GM21825 (cell line): ENCODE measurements at regions not wholly inside any gene's neighbourhood (a gene's known extent, or its start where the extent isn't known, plus 50 kb on each side); places are given as distances from the start of the nearest gene placed in this dataset.

Experiments
- ATAC-seq: cut with Tn5 transposase; IDR thresholded peaks from one replicate; pipeline ENCODE4 v1.9.1; 2021; ENCODE audit warnings: mild to moderate bottlenecking, moderate library complexity; ENCODE audit not compliant: unreplicated experiment

DNA sequence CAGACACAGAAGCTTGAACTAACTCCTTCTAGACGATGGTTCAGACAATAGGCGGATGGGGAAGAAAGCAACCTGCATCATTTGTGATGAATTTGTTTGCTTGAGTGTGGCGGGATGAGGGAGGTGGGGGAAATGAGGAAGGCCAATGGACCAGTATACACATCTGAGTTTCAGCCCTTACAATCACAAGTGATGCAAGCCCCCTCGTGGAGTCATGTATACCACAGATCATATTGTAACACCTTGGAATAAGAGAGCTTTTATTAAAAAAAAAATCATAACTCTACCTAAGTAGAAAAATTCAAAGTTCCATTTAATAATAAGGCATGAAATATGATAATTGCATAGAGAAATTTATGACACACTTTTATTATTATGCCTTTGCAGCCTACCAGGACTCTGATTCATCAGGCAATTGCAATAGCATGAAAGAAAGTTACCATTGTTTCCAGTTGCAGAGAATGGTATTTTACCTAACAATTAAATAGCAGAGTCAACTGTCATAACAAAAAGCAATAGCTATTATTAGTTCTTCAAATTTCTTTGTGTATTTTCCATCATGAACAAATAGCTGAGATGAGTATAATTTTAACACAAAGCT lies 230.2 kb upstream of the AKR1E2 start:
- no peak for ATAC-seq

DNA sequence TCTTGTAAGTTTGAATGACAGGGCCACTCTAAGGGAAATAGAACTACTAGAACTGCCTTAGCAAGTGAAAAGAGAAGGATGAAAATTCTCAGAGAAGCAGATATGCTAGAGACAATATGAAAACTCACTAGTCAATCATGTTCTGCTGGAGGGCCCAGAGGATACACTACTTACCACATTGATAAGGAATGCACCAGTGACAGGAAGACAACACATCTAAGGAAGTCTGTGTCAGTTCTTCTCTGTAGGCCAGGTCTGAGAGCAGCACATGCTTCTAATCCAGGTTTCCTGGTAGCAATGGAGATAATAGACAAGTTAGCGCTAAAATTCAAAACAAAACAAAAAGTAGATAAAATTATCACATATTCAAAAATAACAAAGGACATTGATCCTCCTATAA lies 235.2 kb upstream of the AKR1E2 start:
- ATAC-seq: no peak

DNA sequence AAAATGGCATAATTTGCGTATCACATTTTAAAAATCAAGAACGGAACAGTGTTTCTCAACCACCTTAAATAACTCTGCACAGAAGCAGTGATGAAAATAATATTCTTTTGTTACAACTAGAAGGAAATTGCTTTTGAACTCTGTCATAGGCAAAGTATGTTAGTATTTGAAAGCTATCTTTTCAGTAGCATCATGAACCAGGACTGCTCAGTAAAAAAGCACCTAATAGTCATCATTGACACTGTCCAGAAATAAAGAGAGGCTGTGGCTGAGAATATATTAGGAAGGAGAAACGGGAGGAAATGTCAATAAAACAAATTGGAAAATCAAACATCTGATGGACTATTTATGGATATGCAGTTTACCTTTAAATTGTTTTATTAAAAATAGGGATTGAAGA lies 237.2 kb upstream of the AKR1E2 start:
- ATAC-seq: no peak

DNA sequence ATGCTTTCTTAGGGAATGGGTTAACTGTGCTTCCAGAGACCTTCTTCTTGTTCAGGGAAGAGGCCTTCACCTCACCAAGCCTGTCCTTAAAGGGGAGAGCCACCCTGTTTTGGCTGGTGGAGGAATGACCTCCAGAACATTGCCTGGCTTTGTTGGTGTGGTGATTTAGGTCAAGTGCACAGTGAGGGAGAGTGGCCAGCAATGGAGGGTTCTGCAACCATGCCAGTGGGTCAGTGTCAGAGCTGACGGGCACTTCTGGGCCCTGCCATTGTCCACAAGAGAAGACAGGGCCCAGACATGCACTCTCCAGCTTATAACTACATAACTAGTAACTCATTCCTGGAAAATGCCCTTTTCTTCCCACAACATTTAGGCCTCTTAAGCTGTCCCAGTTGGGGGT lies 238.5 kb upstream of the AKR1E2 start:
- no peak for ATAC-seq

DNA sequence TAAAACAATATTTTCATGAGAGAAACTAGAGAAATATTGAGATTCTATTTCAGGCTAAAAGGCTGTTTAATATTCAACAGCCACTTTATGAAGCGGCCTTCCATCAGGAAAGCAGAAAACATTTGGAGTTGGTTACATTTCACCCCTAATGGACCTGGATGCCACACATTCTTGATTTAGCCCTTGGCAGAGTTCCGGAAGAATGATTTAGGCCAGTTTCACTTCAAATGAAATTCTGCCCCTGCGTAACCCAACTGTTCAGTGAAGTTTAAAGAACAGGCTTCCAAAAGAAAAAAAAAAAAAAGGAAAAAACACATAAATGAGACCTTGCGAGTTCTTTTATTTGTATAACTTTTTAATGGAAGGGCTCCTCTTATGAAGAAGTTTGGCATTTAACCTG lies 239.2 kb upstream of the AKR1E2 start:
- no peak for ATAC-seq

DNA sequence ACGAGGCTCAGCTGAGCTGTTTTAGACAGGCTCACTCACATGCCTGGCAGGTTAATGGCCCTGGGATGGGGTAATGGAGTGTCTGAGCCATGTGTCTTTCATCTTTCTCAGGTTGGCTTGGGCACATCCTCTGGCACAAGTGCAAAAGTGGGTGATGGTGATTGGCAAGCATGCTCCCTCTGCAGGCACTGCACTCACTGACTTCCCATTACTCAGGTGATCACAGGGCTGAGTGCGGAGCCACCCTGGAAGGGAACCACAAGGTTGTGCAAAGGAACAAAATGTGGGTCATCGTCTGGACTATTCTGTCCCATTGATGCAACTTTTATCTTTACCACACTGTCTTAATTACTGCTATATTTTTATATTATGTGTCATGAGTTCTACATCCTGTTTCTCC lies 244.1 kb upstream of the AKR1E2 start:
- no peak for ATAC-seq

DNA sequence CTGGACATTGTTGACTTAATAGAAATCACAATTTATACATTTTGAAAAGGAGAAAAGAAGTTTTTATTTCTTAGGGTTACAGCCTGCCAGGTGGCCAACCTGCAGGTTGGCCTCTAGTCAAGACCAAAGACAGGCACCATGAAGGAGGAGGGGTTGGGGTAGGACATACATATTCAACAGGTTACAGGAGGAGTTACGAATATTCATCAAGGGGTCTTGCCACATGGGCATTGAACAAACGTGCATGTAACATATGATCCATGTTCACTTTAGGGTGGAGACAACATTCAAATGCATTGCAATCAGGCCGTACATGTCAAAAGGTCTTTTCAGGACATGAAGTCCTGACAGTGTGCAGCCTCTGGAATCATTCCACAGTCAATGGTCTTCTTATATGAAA lies 246.2 kb upstream of the AKR1E2 start:
- no peak for ATAC-seq

DNA sequence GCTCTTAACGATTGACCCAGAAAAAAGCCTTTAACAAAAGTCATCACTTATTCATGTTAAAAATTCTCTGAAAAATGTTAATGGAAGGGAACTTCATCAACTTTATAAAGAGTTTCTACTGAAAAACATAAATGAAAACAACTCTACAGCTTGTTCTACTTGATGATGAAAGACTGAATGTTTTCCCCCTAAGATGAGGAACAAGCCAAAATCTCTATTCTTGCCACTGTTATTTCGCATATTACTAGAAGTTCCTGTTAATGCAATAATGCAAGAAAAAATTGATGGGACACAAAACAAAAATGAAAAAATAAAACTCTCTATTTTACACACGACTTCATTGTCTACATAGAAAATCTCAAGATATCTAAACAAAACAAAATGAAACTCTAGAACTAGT lies 249.8 kb upstream of the AKR1E2 start:
- ATAC-seq: no peak

DNA sequence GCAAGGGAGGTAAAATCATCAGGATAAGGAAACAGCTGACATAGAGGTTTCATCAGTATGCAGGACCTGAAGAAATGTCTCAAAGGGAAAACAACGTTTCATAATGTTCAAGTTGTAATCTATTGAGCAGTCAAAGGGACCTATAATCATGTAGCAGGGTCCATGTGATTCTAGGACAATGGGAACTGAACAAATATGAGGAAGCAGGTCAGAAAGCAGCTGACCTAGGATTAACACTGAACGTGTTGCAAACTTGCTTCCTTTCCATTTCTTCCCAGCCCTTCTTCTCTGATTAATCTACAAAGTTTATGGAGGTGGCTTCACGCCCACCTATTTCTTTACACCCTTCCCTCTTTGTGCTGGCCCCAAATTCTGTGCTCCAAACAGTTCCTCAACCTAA lies 256.9 kb upstream of the AKR1E2 start:
- ATAC-seq: no peak

DNA sequence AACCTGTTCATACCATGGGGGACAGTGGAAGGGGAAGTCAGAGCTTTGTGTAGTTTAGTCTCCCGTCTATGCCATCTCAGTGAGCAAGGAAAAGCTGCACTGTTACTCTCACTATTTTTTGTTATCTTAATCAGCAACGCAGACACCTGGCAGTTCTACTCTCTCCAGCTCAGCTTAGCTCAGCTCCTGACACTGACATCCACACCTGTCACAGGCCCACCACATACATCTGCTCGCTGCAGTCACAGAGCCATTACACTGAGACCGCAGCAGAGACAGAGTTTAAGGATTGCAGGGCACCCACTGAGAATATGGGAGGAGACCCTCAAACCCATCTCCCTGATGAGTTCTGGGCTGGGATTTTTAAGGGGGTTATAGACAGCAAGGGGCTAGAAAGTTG lies 257.3 kb upstream of the AKR1E2 start:
- no peak for ATAC-seq

DNA sequence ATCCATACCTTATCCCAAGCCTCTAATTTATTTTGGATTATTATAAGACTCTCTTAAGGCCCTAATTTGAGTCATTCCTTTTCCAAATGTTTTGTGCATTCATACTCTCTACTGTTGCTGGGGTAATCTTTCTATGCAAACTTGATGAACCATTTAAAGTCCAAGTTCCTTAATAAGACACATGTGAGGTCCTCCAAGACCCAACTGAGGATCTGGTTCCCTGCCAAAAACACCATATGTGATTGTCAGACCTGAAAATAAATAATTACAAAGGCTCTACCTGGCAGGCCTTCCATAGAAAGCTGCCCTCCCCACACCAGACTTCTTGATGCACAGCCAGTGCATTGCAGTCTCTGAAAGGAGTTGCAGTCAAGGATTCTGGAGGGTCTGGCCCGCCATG lies 257.9 kb upstream of the AKR1E2 start:
- no peak for ATAC-seq

DNA sequence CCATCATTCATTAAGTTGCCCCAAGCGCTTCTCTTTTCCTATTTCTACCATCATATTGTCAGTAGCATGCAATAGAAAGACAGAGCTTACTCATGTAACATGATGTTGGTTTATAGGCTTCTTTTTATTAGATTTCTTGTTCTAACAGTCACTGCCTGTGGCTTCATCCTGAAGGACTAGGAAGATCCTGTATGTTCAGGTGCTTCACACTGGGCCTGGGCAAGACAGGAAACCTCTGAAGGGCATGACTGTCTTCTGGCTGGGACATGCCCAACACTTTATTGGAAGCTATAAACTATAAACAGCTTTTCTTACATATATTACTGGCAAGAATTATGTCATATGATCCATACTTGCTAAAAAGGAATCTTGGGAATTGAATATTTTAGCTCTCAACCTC lies 258.4 kb upstream of the AKR1E2 start:
- ATAC-seq: no peak

DNA sequence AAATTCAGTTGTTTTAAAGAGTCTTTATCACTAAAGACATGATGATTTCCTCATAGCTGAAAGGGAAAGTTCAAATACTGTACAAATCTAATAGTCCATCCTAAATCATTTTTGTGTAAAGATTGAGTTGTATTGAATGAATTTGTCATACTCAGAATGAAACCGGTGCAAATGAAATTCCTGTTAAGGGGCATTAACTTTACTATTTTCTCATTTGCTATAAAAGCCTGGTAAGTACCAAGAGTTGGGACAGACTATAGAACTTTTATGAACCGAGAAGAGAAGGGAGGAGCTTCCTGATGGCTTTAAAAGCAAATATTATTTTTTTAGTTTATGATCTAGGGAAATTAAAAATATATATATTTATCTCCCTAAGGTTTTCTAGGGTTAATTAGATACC lies 260.0 kb upstream of the AKR1E2 start:
- ATAC-seq: no peak

DNA sequence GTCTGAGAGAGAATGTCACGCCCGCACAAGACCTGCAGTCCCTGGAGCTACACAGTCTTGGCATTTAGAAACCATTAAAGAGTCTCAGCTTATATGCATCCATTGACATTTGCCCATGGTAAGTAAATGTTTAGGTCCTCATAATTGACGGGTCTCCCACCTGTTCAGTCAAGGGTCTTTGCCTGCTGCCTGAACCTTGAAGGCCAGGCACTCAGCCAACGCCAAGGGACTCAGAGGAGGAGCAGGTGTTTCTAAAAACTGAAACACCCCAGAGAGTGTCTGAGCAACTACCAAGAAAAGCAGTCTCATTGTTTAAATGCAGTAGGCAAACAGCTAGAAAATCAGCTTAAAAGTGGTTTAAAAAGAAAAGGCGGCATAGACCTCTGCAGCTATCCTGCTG lies 264.7 kb upstream of the AKR1E2 start:
- no peak for ATAC-seq

DNA sequence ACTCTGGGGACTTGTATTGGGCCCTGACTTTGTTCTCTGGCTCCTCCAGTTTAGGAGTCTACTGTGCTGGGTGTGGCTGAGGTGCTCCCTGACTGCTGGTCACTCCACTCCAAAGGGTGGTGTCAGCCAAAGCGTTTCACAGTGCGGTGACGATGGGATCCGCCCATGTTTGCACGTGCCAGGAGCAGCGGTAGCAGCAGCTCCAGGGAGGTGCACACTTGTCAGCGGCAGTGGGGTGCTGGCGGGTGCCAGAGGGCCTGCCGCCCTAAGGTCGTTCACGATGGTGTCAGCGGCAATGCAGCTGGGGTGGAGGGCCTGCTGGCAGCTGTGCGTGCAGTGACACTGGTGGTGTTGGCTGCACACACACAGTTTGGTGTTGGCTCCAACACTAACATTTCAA lies 268.5 kb upstream of the AKR1E2 start:
- ATAC-seq: no peak

DNA sequence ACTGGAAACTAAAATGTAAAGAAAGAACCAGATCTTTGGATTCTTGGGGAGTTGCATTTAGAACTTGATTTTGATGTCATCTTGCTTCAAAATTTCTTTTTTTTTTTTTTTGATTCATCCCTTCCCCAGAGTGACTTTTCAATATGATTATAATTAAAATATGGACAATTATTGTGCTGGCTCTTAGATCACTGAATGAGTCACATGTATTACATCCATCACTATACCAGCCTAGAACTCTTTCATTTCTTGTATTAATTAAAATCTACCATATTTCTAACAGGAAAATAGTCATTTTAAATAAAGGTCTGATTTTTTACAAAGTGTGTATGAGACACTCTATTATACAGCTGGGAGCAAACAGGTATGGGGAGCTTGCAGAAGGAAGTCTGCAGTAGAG lies 269.5 kb upstream of the AKR1E2 start:
- no peak for ATAC-seq

DNA sequence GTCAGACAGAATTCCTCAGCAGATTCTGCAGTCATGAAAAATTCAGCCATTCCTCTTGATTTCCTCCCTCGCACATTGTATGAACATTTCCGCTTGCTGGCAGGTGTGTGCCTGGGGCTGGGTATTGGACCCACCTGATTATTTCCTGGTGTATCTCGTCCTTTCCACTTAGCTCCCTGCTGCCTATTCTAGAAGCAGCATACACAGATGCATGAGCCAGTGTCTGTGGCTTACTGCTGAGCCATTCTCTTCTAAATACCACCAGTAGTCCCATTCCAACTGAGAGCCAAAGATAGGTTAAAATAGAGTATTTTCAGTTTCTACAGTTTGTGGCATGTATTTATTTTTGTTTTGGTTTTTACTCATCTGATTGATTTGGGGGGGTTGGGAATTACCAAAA lies 270.1 kb upstream of the AKR1E2 start:
- ATAC-seq: no peak

DNA sequence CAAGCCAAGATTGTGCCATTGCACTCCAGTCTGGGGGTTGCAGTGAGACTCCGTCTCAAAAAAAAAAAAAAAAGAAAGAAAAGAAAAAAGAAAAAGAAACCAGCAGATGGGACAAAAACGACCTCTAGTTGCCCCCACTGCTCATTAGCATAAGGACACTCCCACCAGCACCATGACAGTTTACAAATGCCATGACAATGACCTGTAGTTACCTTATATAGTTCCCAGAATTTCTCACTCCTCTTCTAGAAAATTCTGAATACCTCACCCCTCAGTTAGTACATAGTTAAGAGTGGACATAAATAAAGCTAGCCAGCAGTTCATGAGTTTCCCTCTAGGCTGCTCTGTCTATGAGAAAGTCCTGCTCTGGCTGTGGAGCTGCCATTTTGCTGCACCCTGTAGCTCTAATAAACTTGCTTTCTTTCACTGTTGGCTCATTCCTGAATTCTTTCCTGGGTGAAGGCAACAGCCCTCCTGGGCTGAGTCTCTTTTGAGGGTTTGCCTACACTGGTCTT lies 276.8 kb upstream of the AKR1E2 start:
- no peak for ATAC-seq

DNA sequence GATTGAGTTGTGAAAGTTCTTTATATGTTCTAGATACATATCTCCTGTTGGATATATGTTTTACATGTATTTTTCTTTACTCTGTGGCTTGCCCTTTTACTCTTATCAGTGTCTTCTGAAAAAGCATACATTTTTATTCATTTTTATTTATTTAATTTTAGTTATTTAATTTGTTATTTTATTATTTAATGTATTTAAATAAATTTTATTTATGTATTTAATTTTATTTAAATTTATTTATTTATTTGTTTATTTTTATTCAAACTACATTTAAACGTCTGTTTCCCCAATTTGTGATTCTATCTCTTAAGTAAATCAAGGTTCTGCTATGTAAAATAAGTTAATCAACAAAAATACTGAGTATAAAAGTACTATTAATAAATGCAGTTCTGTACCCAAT lies 279.1 kb upstream of the AKR1E2 start:
- no peak for ATAC-seq

DNA sequence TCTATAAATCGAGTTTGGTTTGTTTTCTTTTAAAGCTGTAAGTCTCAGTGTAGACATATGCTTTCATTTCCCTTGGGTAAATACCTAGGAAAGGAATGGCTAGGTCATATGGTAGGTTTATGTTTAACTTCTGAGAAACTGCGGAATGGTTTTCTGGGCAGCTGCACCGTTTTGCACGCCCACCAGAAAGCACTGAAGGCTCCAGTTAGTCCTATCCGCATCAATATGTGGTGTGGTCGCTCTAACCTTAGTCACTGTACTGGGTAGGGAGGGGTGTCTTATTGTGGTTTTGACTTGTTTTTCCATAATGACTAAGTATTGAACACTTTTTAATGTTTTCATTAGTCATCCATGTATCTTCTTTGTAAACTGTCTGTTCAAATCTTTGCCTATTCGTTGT lies 279.5 kb upstream of the AKR1E2 start:
- no peak for ATAC-seq

DNA sequence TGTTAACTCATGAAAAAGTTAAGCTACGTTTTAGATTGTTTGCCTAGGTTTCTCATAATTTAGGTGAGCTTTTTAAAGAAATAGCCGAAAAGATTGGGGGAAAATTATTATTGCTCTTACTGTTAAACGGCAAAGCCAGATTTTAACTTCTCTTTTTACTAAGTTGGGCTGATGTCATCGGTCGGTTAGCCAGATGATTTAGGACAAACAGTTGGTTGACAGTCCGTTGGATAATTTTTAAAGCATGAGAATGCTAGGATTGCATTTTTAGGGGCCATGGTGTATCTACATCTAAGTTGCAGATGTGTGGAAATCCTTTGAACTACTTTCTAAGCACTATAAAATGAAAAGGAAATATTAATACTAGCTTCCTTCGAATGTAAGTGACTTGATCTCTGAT lies 280.9 kb upstream of the AKR1E2 start:
- ATAC-seq: no peak

DNA sequence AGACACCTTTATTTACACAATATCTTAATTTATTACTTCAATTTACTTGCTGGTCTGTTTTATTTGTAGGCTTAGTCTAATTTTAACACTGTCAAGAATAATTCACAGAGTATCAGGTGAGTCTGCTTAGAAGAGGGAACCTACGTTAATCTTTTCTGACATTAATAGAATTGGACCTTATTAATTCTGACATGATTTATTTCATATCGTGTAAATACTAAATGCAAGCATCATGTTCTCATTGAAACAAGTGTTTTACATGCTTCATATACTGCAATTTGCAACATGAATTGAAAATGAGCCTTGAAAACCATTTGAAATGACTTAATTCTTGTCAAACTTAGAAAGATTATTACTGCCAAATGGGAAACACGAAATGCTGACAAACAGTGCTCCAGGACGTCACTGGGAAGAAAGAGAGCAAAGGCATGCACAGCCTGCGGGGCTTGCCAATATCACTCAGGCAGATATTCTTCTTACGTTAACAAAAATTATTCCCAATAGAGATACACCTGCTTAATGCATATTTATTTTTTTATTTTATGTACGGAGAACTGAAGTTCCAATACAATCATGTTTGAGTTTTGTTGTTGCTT lies 282.0 kb upstream of the AKR1E2 start:
- no peak for ATAC-seq

DNA sequence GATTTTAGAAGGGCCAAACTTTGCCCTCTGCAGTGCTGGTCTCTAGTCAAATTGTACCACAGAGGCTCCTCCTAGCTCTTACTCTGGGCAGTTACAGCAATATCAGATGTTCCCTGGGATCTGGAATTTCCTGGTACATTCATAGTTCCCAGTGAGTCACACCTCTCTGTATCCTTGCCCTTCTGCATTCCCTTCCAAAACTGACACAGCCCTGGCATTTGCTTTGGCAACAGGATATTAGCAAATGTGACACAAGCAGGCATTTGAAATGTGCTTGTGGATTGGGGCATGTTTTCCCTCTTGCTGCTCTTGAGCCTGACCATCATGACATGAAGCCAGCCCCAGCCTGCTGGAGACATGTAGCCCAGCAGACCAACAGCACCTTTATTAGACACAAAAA lies 284.7 kb upstream of the AKR1E2 start:
- no peak for ATAC-seq
